GM18508 (cell line): ENCODE measurements at regions not wholly inside any gene's neighbourhood (a gene's known extent, or its start where the extent isn't known, plus 50 kb on each side); places are given as distances from the start of the nearest gene placed in this dataset.
"Not testable (repeated sequence)": the region's sequence is repeated elsewhere in the genome, so short reads cannot be mapped to it uniquely, and the experiment has no call there.

Experiments used
- ATAC-seq: cut with Tn5 transposase; IDR thresholded peaks from one replicate; pipeline ENCODE4 v1.9.1; 2021; ENCODE audit warnings: moderate number of reproducible peaks; ENCODE audit not compliant: insufficient read depth, unreplicated experiment

GRCh38 chr9:90055226-90055625, 450.4 kb downstream of the GADD45G start:
- ATAC-seq: no peak

- no peak for ATAC-seq
Observed at GRCh38 chr9:90057361-90057760, 452.5 kb downstream of the GADD45G start.

- no peak for ATAC-seq
Observed at GRCh38 chr9:90058182-90058763, 453.5 kb downstream of the GADD45G start.

GRCh38 chr9:90059436-90059835, 454.6 kb downstream of the GADD45G start:
- no peak for ATAC-seq

GRCh38 chr9:90060256-90060655, 455.4 kb downstream of the GADD45G start:
- no peak for ATAC-seq

GRCh38 chr9:90061187-90061586, 456.4 kb downstream of the GADD45G start:
- ATAC-seq: no peak

- ATAC-seq: no peak
Observed at GRCh38 chr9:90062982-90063381, 458.2 kb downstream of the GADD45G start.

- ATAC-seq: no peak
Observed at GRCh38 chr9:90064248-90064647, 459.4 kb downstream of the GADD45G start.

- no peak for ATAC-seq
Observed at GRCh38 chr9:90064971-90065370, 460.2 kb downstream of the GADD45G start.

GRCh38 chr9:90065851-90066250, 461.0 kb downstream of the GADD45G start:
- no peak for ATAC-seq

- no peak for ATAC-seq
Observed at GRCh38 chr9:90069085-90069484, 464.3 kb downstream of the GADD45G start.

- ATAC-seq: no peak
Observed at GRCh38 chr9:90070056-90070455, 465.2 kb downstream of the GADD45G start.

- ATAC-seq: no peak
Observed at GRCh38 chr9:90070469-90070868, 465.7 kb downstream of the GADD45G start.

- ATAC-seq: no peak
Observed at GRCh38 chr9:90070931-90071660, 466.3 kb downstream of the GADD45G start.

GRCh38 chr9:90073186-90073945, 468.6 kb downstream of the GADD45G start:
- no peak for ATAC-seq

GRCh38 chr9:90074316-90074962, 469.6 kb downstream of the GADD45G start:
- no peak for ATAC-seq

GRCh38 chr9:90077598-90077997, 472.8 kb downstream of the GADD45G start:
- ATAC-seq: not testable (repeated sequence)

- ATAC-seq: no peak
Observed at GRCh38 chr9:90078988-90079421, 474.2 kb downstream of the GADD45G start.

- ATAC-seq: no peak
Observed at GRCh38 chr9:90085633-90086032, 480.8 kb downstream of the GADD45G start.

GRCh38 chr9:90086101-90086511, 481.3 kb downstream of the GADD45G start:
- ATAC-seq: no peak

- ATAC-seq: no peak
Observed at GRCh38 chr9:90088434-90088833, 483.6 kb downstream of the GADD45G start.
